Hematopoietic multipotent progenitor cell treated with erythropoietin and hydrocortisone succinate and interleukin-3 and kit ligand, for 4 days (in vitro differentiated cells): ENCODE measurements at regions not wholly inside any gene's neighbourhood (a gene's known extent, or its start where the extent isn't known, plus 50 kb on each side); places are given as distances from the start of the nearest gene placed in this dataset.

Source experiments
- DNase-seq: peaks from one replicate; pipeline ENCODE4 v3.0.0-alpha.2; 2015

DNA sequence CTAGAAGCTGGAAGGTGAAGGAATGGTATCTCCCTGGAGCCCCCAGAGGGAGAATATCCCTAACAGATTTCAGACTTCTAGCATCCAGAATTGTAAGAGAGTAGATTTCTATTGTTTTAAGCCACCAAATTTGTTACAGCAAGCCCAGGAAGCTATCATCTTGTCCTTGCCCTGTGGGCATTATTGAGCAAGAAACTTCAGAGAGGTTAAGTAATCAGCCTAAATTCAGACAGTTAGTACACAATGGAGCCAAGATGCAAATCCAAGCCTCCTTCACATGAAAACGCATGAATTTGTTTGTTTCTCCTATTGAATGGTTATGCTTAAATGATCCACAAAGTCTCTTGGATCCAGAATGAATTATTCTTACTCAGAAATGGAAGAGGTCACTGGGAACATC is 55.2 kb upstream of the TRIB2 start:
- DNase-seq = no peak

DNA sequence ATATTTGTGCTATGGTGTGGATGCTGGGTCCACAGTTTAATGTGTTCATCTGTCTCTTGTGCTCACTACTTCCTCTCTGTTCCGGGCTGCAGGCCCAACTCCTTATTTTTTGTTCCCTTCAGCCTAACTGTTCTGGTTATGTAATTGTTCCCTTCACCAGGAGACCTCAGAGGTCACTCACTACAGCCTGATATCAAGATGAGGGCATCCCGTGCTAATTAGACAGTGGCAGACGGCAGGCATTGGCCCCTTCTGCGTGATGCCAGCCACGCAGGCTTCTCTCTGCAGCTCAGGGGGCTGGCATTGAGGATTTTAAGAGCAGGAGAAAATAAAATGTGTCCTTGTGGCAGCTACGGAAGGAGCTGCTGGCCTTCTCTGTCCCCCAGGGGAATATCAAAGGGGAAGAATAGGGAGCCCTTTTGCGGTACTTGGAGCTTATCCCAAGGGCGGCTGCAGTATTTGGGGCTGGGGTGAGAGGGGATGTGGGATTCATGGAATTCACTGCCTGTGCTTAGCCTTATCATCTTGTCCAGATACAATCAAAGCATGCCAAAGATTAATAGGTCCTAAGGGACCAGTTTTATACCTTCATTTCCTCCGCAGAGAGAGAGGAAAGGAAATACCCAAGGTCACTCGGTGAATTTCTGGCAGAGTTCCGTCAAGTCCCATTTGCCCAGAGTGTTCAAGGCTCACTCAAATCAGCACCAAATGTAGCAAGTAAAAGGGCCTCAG is 53.3 kb upstream of the TRIB2 start:
- no peak for DNase-seq

DNA sequence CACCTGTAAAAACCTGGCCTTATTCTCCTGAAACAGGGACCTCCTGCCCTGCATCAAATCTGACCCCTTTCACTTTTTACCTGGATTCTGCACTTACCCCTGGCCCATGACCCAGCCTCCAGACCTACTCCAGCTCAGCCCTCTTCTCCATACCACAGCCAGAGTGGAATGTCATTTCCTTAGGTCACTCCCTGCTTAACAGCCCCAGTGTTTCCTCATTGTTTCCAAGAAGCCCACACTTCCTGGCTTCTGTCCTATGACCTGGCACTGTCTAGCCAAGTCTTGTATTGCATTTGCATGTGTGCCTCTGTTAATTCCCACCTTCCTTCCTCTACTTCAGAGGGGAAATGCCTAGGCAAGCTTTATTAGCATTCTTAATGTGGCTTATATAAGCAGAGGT is 51.4 kb upstream of the TRIB2 start:
- no peak for DNase-seq

DNA sequence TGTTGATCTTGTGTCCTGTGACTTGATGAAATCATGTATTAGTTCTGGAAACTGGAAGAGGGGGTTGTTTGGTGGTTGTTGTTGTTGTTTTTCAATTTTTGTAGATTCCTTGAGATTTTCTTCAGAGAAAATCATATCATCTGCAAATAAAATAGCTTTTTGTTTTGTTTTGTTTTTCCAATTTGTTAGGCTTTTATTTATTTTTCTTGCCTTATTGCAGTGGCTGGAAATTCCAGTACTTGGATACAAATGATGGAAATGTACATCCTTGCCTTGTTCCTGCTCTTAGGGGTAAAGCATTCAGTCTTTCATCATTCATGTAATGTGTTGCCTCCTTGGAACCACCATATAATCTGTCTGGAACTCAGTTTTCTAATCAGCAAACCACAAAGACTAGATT is 50.3 kb upstream of the TRIB2 start:
- DNase-seq = no peak
